HG02623 (cell line): ENCODE measurements at regions not wholly inside any gene's neighbourhood (a gene's known extent, or its start where the extent isn't known, plus 50 kb on each side); places are given as distances from the start of the nearest gene placed in this dataset.

ENCODE experiments used
- ATAC-seq: cut with Tn5 transposase; IDR thresholded peaks from one replicate; pipeline ENCODE4 v1.9.1; 2021; ENCODE audit warnings: moderate library complexity; ENCODE audit not compliant: unreplicated experiment

DNA sequence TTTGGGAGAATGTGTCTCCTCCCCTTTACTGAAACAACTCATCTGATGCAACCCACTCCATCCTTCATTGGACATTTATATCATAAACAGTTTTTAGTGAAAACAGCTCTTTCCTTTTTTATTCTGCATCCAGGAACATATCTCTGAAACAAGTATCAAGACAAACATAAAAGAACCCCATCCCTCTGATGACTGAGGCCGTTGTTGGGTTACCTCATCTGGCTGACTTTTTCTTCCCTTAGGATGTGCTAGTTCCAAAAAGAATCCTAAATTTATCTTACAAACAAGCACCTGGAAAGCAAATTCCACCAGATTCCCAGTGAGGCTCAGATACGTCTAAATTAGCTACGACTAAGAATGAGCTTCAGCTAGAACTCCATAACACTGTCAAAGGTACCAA is 483.7 kb upstream of the INTU start:
- no peak for ATAC-seq

DNA sequence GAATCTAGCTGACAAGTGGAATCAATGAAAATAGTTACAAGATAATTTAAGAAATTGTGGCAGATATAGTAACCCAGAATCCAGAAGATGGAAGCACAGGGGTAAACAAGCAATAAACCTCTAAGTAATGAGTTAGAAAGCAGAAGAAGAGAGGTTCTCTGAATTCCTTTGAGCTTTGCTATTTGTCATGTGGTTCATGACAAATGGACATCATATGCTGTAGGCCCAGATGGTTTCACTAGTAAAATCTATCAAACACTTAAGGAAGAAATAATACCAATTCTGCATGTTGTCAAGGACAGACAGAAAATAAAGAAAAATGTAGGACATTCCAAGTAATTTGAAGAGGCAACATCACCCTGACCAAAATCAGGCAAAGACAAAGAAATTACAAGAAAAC is 480.8 kb upstream of the INTU start:
- ATAC-seq = no peak

DNA sequence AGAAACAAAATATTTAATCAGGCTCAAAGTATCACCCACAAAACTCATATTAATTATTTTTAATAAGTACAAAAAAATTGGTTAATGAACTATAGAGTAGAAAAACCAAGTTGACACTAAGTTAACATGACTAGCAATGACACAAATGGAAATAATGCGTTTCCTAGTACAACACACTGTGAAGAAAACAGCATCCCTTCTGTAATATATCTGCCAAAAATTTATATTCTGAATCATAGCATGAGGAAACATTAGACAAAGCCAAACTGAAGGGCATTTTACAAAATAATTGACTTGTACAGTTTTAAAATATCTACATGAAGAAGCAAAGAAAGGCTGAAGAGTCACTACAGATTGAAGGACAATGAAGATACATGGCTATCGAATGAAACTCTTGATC is 477.6 kb upstream of the INTU start:
- no peak for ATAC-seq

DNA sequence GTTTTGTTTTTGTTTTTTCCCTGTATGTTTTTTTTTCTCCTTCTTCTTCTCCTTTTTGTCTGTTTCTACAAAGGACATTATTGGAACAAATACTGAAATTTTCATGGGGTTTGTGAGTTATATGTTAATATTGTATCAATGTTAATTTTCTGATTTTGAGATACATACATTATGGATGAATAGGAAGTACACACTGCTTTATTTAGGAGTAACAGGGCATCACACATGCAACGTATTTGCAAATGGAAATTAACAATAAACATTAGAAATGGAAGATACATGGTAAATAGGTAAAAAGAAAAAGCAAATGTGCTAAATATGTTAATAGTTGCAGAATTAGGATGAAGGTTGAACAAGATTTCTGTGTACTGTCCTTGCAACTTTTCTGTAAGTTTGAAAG is 477.2 kb upstream of the INTU start:
- no peak for ATAC-seq

DNA sequence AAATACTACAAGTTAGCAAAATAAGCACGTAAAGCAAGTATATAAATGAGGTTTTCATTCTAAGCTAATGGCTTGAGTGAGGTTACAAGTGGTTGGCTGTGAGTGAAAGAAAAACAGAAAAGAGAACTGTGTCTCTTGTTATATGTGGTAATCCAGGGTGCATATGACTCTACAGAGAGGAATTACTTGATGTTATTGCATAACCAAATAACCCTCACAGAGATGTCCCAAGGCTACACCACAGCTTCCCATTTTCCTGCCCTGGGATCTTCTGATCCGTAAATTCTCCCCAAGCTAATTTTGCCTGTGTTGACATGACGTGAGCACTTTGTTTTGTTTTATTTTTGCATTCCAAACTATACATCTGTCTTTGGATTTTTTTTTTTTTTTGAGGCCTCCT is 470.0 kb upstream of the INTU start:
- no peak for ATAC-seq

DNA sequence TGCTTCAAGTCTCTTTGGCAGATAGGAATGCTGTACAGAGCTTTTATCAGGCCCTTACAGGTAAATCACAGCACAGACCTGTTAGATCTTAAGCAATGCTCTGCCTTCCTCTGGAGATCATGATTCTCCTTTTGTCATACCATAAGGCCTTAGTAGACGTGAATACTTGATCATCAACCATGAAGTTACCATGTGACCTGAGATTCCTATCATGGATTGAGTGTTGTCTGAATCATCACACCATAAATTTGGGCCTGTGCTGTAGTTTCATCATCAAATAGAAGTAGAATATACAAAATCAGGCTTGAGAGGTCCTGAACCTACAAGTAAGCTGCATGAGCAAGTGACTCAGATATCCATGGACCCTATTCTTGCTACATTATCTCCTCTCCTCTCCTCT is 466.8 kb upstream of the INTU start:
- ATAC-seq = no peak

DNA sequence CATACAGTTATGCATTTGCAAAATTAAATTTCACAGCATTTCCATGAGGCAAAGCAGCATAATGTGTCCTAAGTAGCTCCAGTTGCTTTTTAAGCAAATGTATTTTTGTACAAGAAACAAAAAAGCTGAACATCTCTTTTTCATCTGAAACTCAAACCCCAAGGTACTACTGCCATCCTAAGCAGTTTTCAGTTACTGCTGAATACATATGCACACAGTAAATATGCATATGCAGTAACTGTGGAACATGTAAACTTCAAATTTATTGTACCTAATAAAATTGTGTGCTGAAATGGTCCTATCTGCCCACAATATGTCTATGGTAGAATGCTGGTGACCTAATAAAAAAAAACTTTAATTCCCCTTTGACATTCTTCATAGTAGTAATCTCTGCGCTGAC is 458.6 kb upstream of the INTU start:
- no peak for ATAC-seq

DNA sequence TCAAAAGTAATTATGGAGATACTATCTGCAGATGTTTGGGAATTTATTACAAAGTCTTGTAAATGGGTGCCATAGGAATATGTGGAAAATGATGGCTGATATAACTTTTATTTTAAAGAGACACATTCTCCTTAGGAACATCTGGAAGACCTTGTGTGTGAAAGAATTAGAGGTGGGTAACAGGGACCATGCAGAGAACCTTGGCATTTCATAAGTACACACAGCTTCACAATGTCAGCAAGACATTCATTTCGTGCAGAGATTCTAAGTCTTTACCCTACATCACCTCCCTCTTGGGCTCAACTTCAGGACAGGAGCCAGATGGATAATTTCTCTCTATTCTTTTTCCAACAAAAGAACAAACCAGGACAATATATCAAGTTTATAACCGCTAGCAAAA is 458.1 kb upstream of the INTU start:
- ATAC-seq = no peak

DNA sequence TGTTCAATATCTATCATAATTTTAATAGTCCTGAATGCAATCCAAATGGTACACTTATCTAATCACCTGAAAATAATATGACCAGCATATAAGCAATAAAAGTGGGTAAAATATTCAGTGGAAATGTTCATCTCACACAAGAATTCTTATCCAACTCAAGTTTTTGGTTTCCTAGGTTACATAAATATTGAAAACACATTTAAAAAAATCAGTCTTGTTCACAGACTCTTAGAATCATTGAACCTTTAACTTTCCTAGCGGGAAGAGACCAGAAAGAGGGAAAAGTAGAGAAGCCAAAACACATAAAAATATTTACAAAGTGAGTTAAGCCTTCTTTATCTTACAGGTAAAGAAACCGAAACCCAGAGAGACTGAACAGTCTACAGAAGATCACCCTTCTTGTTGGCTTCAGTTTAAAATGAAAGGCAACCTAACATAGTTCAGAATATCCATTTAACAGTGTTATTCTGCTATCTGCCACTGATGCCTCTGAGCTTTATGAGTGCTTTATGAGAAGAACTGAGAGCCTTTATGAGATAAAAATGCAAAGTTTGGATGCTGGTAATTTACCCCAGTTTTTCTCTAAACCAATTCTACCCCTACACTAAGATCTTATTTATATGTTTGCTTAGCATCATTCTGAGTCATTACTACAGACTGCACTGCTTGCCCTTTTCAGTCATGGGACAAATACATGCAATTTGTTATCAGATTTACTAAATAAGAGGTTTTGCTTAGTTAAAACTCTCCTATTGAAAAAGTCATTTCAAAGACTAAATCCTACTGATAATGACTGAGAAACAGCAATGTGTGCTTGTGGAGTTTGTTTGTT is 453.3 kb upstream of the INTU start:
- ATAC-seq = no peak

DNA sequence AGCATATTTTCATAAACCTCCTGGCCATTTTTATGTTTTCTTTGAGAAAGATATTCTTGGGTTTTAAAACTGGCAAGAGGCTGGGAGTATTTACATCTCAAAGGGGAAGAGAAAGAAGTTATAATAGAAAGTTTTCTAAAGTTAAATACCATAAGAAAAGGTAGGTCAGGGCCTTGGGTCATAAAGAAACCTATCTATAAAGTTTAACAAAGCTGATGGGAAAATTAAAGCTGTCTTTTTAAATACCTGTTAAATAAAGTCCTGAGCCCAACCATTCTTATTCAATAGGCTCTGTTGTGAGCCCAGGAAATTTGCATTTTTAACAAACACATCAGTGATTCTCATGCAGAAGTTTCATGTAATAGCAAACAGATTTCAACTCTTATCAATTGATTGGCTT is 451.8 kb upstream of the INTU start:
- ATAC-seq = no peak

DNA sequence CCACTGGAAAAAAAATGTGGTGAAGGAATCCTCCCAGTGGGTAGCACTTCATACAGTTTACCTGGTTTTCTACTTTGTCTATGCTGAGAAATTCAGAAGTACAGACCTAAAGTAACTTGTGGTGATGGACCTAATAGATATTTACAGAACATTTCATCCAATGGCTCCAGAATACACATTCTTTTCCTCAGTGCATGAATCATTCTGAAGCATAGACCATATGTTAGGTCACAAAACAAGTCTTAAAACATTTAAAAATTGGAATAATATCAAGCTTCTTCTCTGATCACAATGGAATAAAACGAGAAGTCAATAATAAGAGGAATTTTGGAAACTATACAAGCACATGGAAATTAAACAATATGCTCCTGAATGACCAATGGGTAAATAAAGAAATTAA is 450.1 kb upstream of the INTU start:
- ATAC-seq = no peak

DNA sequence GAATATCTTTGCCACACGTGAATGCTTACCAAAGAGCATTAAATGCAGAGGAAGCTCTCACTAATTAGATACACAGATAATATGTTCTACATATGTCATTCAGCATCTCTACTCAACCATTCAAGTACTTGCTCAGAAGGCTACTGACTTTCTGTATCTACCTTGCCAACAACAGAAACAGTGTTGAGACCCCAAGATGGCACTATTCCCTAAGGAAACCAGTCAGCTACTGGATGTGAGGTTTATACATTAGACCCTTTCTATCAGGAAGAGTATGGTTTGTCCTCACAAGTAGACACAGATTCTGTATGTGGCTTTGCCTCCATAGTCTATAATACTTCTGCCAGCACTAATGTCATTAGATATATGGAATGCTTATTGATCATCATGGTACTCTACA is 443.9 kb upstream of the INTU start:
- ATAC-seq = no peak

DNA sequence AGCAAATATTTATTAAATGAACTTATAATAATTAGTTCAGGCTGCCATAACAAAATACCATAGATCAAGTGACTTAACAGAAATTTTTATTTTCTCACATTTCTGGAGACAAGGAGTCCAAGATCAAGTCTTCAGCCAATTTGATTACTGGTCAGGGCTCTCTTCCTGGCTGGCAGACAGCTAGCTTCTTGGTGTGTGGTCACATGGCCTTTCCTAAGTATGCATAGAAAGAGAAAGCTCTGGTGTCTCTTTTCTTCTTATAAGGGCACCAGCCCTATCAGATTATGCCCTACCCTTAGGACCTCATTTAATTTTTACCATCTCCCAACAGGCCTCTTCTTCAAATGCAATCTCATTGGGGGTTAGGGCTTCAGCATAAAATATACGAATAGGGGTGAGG is 438.5 kb upstream of the INTU start:
- no peak for ATAC-seq

DNA sequence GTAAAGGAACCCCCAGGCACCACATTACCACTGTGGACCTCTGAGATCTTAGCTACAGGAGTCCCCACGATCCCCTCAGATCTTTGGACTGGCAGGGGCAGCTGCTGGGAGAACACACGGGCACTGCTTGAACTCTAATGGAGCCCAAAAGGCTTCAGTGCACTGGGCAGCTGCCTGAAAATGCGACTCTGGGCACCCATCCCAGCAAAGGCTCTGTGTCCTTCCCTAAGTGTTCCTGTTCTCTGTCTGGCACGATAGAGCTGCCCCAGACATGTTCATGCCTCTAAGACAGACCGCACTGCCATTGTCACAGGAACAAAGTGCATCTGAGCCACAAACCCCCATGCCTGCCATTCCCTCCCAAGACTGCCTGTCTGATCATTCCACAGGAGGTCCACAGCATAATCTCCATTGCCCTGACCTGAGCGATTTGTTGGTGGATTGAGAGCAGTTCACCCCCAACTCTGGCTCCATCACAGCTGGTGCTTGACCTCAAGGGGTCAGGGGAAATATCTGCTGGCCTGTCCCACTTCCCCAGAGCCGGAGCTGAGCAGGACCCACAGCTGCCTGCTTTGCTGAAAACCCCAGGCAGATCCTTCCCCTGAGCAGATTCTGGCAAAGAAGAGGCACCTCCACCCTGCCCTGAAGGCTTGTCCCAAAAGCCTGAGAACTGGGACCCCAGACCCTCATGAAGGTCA is 436.0 kb upstream of the INTU start:
- ATAC-seq = no peak

DNA sequence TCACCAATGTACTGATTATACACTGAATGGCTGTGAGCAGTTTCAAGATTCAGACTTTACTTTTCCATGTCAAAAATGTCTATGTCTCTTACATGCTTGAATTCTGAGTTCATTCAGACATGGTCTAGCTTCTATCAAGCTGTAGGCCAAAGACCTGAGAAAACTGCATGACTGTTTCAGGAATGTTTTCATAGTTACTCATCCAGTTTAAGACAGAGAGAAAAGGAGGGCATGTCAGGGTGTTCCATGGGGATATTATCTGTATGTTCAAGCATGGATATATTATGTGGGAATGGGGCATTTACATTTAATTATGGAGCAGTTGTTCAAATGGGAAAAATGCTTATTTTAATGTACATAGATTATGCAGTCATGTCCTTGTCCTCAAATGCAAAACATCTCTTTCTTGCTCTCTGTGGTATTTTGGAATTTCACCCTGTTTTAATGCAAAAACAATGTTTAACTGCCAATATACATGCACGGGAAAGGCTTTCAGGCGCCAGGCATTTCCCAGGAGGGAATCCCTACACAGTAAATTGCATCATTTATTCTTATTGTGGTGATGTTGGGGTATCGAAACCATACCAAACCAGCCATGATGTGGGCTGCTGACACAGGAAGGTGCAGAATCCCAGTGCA is 429.1 kb upstream of the INTU start:
- no peak for ATAC-seq

DNA sequence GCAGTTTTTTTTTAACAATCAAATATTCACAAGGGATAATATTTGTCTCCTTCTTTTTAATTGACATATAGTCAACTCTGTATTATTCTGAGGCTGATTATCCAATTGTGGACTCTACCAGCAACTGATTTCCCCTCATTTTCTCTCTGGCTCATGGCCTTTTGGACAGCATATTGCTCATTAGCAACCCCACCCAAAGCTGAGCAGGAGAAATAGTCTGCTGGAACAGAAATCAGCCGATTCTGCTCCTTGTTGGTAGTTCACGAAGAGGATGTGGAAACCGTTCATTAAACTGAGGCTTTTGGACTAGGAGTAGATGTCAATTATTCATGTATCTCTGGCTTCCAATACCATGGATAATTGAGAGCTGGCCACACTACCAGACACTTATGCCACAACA is 428.4 kb upstream of the INTU start:
- ATAC-seq = no peak

DNA sequence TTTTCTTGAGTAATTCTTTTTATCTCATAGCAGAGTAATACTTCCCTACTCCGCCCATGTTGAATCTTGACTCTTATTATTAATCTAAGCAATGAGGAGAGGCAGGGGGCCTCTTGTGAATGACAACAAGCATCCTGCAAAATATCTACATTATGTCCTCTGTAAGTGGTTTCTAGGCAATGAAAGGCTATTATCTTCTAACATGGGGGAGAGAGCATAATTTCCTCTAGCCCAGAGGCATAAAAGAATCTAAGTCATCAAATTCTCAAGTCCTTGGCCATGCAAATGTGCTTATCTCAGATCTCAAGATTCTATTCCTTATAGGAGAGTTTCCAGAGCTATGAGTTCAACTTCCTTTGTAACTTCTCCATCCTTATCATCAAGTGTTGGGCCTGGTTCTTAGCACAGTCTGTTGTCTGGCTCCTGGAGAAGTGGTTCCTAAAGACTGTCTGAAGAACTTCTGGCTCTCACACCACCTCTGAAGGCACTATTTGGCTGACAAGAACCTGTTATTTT is 423.1 kb upstream of the INTU start:
- no peak for ATAC-seq

DNA sequence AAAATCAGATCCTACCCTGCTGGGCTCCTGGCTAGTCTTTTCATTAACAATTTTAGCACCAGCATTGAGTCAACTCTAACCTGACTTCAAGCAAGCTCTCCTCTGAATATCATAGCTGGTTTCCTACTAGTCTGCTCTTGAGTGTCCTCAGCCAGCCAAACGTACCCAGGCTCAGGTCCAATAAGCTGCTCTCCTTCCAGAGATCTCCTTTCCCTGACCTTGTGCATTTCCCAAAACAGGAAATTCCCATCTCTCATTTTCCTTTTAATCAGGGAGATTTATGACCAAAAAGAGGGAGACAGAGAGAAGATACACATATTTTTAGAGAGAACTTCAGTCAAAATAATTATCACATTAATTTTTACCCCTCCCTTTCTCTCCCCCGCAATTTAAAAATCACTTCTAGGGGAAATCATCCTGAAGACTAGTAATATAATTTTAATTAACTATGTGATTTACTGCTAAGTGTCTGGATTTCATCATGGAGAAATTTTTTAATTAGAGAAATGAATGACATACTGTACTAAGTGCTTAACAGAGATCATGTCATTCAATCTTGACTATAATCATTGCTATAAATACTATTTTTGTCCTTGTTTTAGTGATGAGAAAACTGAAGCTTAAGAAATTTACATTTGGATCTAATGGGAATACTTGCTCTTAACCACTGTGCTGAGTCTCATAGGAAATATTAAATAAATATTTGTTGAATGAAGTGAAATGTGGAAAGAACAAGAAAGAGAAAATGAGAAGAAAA is 421.7 kb upstream of the INTU start:
- no peak for ATAC-seq

DNA sequence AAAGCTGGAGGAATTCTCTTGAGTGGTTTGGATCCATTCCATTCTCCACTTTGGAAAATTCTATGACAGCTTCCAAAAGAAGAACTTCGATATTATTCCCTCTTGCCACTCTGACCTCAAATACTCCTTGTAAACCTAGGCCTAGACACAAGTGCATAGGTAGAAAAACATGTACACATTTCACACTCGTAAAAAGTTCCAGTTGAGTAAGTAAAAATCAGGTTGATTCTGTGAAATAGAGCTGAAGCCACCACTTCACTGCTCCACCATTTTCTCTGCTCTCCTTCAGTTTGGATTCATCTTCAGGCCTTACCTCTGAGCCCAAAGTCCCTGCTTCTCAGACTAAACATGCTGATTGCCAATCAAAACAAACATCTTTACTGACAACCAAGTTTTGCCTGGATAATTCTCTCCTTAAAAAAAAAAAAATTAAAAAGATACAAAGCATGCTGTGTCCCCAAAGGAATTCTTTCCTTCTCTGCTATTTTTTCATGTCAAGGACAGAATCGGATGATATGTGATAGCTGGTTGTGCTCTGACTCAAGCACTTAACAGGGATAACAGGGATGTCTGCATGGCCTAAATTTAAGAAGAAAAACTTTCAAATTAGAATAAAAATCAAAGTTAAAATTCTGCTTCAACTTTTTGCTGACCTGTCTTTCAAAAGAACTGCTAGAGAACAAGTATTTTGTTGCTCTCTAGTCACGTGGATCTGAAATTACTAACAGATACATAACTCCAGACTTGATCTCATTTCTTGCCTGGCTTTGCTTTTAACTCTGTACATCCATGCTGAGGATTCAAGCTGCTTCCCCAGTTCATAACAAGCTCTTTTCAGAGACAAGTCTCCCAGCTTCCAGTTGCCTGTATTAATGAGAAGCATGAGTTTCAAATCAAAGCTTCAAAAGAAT is 420.9 kb upstream of the INTU start:
- ATAC-seq = no peak

DNA sequence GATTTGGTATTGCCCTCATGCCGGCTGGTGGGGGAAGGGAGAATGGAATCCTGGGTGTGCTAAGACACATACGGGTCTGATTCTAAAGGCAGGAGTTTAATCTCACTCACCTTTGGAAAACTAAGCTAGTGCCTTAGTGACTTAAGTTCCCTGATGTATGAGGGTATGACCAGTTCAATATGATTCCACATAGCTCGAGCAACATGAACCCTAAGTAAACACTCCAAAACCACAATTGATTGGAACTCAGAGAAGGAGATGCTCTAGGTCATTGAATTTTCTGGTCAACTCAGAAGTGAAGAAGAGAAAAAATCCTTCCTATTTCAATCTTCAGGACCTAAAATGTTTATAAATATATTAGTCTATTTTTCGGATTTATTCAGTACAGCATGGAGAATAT is 420.1 kb upstream of the INTU start:
- ATAC-seq = no peak
